SH-SY5Y (cell line): ENCODE measurements at regions not wholly inside any gene's neighbourhood (a gene's known extent, or its start where the extent isn't known, plus 50 kb on each side); places are given as distances from the start of the nearest gene placed in this dataset.

Experiments used
- GATA2 ChIP-seq: IDR thresholded peaks from 2 replicates; pipeline ENCODE4 v1.6.1; 2011; ENCODE audit warnings: mild to moderate bottlenecking, low read depth, low read length
- GATA3 ChIP-seq: IDR thresholded peaks from 2 replicates; pipeline ENCODE4 v1.6.1; 2011; ENCODE audit warnings: low read depth, mild to moderate bottlenecking, low read length, moderate library complexity

DNA sequence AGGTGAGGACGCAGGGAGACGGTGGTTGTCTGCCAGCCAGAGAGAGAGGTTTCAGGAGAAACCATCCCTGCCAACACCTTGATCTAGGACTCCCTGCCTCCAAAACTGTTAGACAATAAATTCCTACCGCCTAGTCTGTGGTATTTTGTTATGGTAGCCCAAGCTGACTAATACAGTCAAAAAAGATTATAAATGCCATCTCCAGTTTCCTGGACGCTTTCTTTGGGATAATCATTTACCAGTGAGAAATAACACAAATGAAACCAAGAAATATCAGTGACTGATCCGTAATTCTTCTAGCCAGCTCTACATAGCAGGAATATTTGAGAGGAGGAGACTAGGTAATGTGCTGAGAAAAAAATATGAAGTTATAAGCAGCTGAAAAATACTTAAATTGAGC, 707.8 kb upstream of the LMCD1 start:
- no peak for TF ChIP-seq GATA3
- no peak for TF ChIP-seq GATA2

DNA sequence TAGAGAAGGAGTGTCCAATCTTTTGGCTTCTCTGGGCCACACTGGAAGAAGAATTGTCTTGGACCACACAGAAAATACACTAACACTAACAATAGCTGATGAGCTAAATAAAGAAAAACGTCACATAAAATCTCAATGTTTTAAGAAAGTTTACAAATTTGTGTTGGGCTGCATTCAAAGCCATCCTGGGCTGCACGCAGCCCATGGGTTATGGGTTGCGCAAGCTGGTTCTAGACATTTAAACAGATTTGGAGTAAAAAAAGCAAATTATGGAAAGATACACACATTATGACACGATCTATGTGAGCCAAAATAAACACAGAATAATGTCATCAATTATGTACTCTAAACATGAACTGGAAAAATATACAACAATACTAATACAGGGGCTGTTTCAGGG, 703.3 kb upstream of the LMCD1 start:
- no peak for TF ChIP-seq GATA2

DNA sequence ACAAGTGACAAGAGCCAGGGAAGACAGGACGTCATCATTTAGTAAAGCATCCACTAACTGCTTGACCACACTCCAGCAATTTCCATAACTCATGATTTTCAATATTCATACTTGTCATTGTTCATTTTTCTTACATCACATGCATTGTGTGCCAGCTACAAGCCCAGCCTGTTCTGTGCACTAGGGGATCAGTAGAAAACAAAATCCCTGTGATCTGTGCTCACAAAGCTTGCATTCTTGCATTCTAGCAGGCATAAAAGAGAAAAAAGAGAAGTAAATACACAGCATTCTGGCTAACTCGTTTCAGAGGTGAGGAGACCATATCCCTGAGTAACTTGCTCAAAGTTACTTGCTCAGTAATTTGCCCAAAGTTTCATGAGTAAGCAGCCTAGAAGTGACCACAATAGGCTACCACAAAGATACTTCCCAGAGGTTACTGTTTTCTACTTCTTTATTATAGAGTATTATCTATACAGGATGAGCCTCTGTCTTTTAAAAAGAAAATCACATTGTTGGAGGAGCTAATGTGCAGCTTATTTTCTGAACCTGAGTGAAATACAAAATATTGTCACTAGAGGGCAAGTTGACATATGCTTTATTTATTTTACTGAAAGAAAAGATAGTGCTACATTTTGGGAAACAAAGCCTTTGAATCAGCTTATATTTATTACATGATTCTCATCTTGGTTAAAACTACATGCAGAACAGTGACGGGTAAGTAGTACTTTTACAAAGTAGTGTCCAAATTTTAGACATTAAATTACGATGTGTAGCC, 701.4 kb upstream of the LMCD1 start:
- TF ChIP-seq GATA2 (no peak), GATA3 (no peak)

DNA sequence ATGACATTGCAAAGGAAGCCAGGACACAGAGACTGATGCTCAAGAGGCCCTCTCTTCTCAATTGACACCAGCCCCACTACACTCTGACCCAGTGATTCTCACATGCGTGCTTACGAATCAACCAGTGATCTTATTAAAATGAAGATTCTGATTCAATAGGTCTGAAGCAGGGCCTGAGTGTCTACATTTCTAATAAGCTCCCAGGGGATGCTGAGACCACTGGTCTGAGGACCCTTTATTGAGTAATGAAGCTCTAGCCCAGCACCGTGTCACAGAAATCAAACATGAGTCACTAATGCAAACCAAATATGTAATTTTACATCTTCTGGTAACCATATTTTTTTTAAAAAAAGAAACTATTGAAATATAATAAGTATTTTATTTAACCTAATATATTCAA, 689.1 kb upstream of the LMCD1 start:
- TF ChIP-seq GATA3 (no peak), GATA2 (no peak)

DNA sequence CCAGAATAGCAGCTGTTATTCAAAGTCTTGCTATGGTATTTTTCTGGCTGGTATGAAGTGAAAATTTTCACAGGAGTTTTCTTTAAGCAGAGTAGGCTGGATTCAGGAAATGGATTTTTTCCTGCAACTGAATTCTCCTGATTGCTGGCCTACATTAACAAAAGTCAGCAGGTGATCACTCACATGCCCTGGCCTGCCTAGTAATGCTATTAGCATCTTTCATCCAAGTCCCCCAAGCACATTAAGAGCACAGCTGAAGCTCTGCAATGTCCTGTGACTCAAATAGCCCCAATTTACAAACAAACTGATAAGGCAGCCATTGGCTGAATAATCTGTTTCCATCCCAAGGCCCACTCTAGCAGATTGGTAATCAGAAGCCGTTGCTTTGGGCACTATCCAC, 688.3 kb upstream of the LMCD1 start:
- TF ChIP-seq GATA3: no peak
- peak; percentile 39; the same call in 1 of the 2 replicates for TF ChIP-seq GATA2

DNA sequence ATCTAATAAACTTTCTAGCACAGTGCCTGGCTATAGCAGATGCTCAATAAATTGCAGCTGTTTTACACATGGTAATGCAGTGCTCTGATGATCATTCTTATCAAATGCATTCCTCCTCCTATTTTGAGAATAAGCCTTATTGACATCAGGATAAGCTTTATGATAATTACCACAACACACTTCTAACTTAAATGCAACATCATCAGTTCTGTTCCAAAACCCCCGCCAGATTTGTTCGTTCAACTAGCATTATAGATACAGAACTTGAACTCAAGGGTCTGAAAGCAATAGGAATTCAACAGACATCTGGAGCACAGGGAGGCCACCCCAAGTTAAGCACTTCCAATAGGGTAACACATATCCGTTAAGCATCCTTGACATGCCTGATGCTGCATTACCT, 684.4 kb upstream of the LMCD1 start:
- TF ChIP-seq GATA2 (no peak), GATA3 (no peak)

DNA sequence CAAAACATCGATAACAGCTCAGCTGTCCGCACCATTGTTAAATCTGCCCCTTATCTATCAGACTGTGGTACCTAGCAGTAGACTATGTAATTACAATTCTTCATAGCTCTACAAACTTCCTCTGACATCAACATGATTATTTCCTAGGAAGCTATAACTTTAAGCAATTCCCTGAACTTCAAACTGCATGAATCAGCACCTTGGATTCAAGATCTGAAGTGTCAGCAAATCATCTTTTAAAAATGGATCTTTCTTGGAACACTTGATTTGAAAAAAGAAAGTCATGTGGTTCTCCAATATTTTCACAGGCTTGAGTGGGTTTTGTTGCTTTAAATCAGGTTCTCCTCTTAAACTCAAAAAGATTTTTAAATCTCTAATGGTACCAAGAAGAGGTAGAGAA, 680.7 kb upstream of the LMCD1 start:
- TF ChIP-seq GATA3 (no peak), GATA2 (no peak)

DNA sequence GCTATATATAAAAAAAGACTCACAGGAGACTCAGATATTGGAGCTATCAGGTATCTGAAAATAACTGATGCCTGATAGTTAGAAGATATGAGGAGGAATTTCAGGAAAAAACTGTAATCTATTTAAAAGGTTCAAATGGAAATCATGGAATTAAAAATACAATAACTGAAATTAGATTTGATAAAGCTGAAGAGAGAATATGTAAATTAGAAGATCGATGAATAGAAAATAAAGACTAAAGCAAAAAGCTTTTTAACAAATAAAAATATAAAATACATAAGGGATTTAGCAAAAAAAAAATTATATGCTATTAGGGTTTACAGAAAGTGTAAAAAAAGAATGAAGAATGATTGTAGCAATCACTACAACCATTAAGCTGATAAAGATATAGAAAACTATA, 679.8 kb upstream of the LMCD1 start:
- TF ChIP-seq GATA2: no peak
- no peak for TF ChIP-seq GATA3

DNA sequence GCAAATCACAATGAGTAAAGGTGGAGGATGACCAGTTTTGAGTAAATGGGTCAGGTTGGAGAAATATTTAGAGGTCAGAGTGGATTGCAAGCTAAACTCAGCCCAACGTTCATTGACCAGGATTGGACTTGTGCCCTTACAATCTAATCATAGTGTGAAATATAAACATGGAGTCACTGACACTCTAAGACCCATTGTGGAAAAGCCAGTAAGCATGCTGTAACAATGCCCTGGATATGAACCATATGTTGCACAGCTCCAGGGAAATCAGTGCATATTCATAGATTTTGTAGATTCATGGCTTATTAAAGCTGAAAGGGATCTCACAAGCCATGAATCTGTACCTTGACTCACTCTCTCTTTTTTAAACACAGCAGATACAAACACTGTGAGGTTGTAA, 660.2 kb upstream of the LMCD1 start:
- TF ChIP-seq GATA3 (no peak), GATA2 (no peak)

DNA sequence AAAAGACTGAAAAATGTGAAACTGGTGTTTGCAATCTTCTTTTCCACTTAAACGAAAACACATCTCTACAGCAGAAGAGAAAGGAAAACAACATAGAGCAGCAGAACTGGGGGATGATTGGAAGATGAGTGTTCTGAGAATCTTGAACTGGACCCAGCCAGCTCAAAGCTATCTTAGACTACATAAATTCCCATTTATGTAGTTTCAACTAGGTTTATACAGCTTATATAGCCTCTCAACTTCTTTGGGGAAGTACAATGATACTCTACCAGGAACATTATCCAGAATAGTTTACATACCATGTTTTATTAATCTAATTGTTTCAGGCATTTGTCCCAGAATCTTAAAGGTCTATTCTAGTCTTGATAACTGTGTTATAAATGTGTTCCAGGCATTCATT, 658.2 kb upstream of the LMCD1 start:
- TF ChIP-seq GATA2 (no peak), GATA3 (no peak)

DNA sequence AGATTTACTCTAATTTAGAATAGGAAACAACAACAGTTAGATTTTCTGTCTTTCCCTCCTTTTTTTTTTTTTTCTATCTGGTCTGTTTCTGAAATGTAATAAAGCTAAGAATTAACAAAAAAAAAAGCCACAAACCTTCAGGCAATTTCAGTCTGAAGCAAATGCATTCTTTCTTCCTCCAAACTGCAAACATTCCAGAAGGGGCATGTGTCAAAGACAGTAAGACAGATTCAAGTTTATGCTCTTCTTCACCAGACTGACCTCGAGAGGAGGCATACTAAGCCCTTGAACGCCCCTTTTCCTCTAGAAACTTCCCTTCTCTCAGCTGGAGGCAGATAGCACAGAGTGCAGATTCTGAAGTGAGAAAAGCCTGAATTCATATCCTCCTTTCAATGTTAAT, 654.6 kb upstream of the LMCD1 start:
- TF ChIP-seq GATA2: no peak
- TF ChIP-seq GATA3: no peak

DNA sequence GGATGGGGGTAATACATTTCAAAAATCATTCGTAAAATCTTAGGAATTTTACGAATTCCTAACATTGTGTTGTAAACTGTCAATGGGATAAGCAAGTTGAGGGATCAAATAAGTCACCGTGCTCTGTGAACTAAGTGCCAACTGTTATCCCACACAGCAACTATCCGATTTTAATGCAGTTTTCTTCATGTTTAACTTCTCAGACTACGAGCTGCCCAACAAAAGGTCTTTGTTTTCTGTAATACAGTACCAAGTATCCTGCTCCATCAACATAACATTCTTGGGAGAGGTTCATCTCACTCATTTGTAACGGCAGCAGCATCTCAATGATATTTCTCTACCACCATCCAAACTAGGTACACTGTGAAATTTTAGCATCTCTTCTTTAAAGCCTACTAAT, 654.1 kb upstream of the LMCD1 start:
- TF ChIP-seq GATA2 (no peak), GATA3 (no peak)

DNA sequence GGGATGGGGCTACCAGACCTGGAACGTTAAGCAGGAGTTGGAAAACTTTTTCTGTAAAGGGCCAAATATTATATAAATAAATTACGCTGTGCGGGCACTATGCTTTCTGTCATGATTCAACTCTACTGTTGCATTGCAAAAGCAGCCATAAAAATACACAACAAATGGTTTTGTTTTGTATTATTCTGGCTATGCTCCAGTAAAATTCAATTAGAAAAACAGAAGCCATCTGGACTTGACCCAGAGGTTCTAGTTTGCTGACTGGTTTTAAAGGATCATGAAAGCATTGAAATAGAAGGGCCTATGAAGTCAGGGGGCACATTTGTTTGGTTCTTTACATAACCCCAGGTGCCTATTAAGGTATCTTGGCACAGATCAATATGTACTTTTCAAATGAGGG, 647.4 kb upstream of the LMCD1 start:
- TF ChIP-seq GATA2 (no peak), GATA3 (no peak)

DNA sequence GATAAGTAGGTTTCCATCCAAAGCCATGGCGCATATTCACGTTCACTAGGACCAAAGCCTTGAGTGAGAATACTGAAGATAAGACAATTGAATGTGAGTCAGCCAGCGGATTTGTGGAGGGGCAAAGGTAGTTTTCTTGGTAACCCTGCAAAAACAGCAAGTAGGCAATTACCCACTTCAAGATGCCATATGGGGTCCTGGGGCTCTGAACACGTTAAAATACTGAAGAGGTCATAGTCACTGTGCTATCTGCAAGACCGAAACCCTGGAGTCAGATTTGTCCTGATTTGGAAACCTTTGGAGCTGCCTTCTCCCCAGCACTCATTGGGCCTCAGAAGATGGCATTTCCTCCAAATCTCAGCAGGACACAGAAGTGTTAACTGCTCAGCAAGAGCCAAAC, 646.9 kb upstream of the LMCD1 start:
- TF ChIP-seq GATA3: no peak
- TF ChIP-seq GATA2: no peak

DNA sequence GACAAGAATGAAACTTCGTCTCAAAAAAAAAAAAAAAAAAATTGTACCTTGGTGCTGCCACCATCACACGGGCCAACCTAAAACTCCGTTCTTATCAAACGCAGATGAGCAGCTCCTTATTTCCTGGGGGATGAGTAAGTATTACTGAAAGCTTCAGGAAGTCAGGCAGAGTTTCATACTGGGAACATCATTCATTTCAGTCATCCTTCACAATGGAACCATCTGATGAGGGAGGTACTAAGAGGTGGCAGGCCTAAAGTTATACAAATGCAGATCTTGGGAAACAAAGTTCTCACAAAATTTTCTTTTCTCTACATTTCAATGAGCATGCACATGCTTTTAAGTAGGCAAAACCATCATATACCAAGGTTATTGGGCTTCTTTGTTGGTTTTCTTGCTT, 636.0 kb upstream of the LMCD1 start:
- TF ChIP-seq GATA2: no peak
- no peak for TF ChIP-seq GATA3

DNA sequence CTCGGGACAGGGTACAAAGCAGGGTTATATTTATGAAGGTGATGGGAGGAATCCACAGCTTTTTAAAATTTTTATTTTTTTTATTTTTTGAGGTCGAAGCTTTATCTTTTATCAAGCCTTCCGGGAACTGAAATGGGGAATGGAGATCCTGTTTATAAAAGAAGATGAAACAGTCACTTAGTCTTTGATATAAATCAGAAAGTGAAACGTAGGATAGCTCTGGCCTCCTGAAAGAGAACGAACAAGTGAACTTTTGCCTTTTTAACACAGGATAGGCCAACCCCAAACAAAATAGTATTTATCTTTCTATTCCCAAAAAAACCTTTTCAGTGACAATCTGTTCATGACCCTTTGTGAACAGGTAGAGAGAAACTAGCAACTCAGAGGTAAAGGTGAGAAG, 634.0 kb upstream of the LMCD1 start:
- TF ChIP-seq GATA2: no peak
- no peak for TF ChIP-seq GATA3

DNA sequence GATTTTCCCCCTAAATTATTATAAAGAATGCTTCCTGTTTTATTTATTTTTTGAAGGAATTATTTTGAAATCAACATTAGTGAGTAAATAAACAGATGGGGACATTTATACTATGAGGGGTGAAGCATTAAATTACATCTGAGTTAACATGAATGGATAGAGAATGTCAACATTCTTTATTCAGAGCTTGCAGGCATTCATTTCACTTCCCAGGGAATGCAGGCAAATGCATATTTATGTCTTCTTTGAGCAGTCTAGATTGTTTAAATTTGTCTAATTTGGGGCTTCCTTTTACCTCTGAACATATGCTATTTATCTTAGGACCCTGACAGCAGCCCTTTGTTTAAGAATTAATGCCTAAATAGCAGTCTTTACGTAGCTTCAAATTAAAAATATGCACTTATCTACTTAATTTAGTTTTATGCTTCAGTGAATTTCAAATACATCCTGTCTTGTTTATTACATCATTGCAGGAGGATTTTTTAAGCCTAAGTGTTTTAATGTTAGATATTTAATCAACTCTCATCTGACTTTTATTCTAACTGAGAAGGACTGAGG, 630.5 kb upstream of the LMCD1 start:
- TF ChIP-seq GATA2 (no peak), GATA3 (no peak)
